A549 (cell line): ENCODE measurements at regions not wholly inside any gene's neighbourhood (a gene's known extent, or its start where the extent isn't known, plus 50 kb on each side); places are given as distances from the start of the nearest gene placed in this dataset.

ENCODE experiments used
- ATAC-seq, 2 experiments: fragments of 200-7000 bp in 1 of 2; fragments of >200 bp in 1 of 2; cut with Nextera tagmentation in 1 of 2; cut with Tn5 transposase in 1 of 2; 3 replicates each; pipeline versions ENCODE4 v1.8.0 to v1.9.1; 2018 to 2020; ENCODE audit warnings: mild to moderate bottlenecking in 1 of 2, moderate library complexity in 1 of 2
- CTCF ChIA-PET: fragments of 300-600 bp; sonication (Branson Sonifier 250); formaldehyde crosslinking; extraction: SDS; loops from one replicate; lab custom pipeline; 2021; ENCODE audit warnings: antibody characterized with exemption, inconsistent platforms; lab: Yijun Ruan, JAX
- POLR2A ChIA-PET: fragments of 350-600 bp; formaldehyde crosslinking; extraction: SDS; loops from one replicate; lab custom pipeline; 2021; ENCODE audit warnings: antibody characterized with exemption, inconsistent platforms; lab: Yijun Ruan, JAX
- DNase-seq, 2 experiments: peaks; one replicate each; pipeline versions ENCODE4 v3.0.0 to v3.0.0-alpha.2; 2011 to 2016; ENCODE audit warnings: low read depth in 1 of 2, low spot score in 1 of 2
- FAIRE-seq: peaks from 2 replicates; lab custom pipeline; 2011; peaks lifted over from hg19 to GRCh38; lab: Jason Lieb, UNC
- H3K27ac ChIP-seq, 2 experiments: fragments of >200 bp; sonication (Bioruptor Twin); formaldehyde crosslinking; 3 replicates each; pipeline ENCODE4 v1.5.1; 2016 to 2017
- H3K4me1 ChIP-seq: fragments of >200 bp; sonication (Bioruptor Twin); formaldehyde crosslinking; 3 replicates; pipeline ENCODE4 v1.6.1; 2016
- H3K4me2 ChIP-seq: fragments of >200 bp; sonication (Bioruptor Twin); formaldehyde crosslinking; 3 replicates; pipeline ENCODE4 v1.6.1; 2016
- H3K4me3 ChIP-seq: fragments of >200 bp; sonication (Bioruptor Twin); formaldehyde crosslinking; 3 replicates; pipeline ENCODE4 v1.5.1; 2016
- H3K9me3 ChIP-seq: fragments of >200 bp; sonication (Bioruptor Twin); formaldehyde crosslinking; 3 replicates; pipeline ENCODE4 v1.6.1; 2016
- ATOH8 ChIP-seq: fragments of 250-450 bp; sonication (Bioruptor Pico); IDR thresholded peaks from 2 replicates; pipeline ENCODE4 v1.5.0; 2020; ENCODE audit warnings: low read depth, mild to moderate bottlenecking, moderate library complexity
- BCL3 ChIP-seq: fragments of >200 bp; sonication (Bioruptor Twin); formaldehyde crosslinking; IDR thresholded peaks from 3 replicates; pipeline ENCODE4 v1.6.1; 2016
- BHLHE40 ChIP-seq: IDR thresholded peaks from 2 replicates; pipeline ENCODE4 v1.6.1; 2012; ENCODE audit warnings: low read depth, low read length, inconsistent platforms
- CTCF ChIP-seq: fragments of >200 bp; sonication (Bioruptor Twin); formaldehyde crosslinking; IDR thresholded peaks from 3 replicates; pipeline ENCODE4 v1.5.1; 2016
- EHF ChIP-seq: fragments of 250-450 bp; sonication (Bioruptor Pico); IDR thresholded peaks from 2 replicates; pipeline ENCODE4 v1.5.0; 2020; ENCODE audit warnings: mild to moderate bottlenecking
- EHMT2 ChIP-seq: fragments of 200-600 bp; sonication (generic); IDR thresholded peaks from 2 replicates; pipeline ENCODE4 v1.6.1; 2016; ENCODE audit warnings: antibody characterized with exemption, low read depth, mild to moderate bottlenecking, moderate library complexity
- ESRRA ChIP-seq: fragments of 150-350 bp; IDR thresholded peaks from 2 replicates; pipeline ENCODE4 v1.6.1; 2014; ENCODE audit warnings: mild to moderate bottlenecking, low read length, borderline replicate concordance
- FOSL2 ChIP-seq, 2 experiments: fragments of 450-650 bp in 1 of 2; fragments of >200 bp in 1 of 2; sonication (Bioruptor Twin) in 1 of 2; formaldehyde crosslinking; IDR thresholded peaks; 2 replicates each; pipeline versions ENCODE4 v1.5.0 to v1.6.1; 2016 to 2020; ENCODE audit warnings: mild to moderate bottlenecking in 1 of 2, moderate library complexity in 1 of 2
- HDAC2 ChIP-seq: fragments of 200-600 bp; sonication (generic); IDR thresholded peaks from 2 replicates; pipeline ENCODE4 v1.6.1; 2016
- HES2 ChIP-seq: fragments of >200 bp; sonication (Bioruptor Twin); formaldehyde crosslinking; IDR thresholded peaks from 2 replicates; pipeline ENCODE4 v1.6.1; 2016
- HEYL ChIP-seq: fragments of 250-450 bp; sonication (Bioruptor Pico); IDR thresholded peaks from 2 replicates; pipeline ENCODE4 v1.8.0; 2021; ENCODE audit warnings: mild to moderate bottlenecking, moderate library complexity
- HOXB13 ChIP-seq: fragments of 250-450 bp; sonication (Bioruptor Pico); IDR thresholded peaks from 2 replicates; pipeline ENCODE4 v1.5.0; 2020; ENCODE audit warnings: low read depth, mild to moderate bottlenecking, moderate library complexity
- HOXB5 ChIP-seq: fragments of 250-450 bp; sonication (Bioruptor Pico); IDR thresholded peaks from 2 replicates; pipeline ENCODE4 v1.5.0; 2020; ENCODE audit warnings: mild to moderate bottlenecking, moderate library complexity
- NFE2L2 ChIP-seq: fragments of 150-350 bp; conservative IDR thresholded peaks from 2 replicates; pipeline ENCODE4 v1.6.1; 2014; ENCODE audit warnings: low read length
- NR3C1 ChIP-seq: fragments of >200 bp; sonication (Bioruptor Twin); formaldehyde crosslinking; IDR thresholded peaks from 3 replicates; pipeline ENCODE4 v1.6.1; 2017
- RAD21 ChIP-seq, 2 experiments: fragments of >200 bp in 1 of 2; sonication (Bioruptor Twin) in 1 of 2; formaldehyde crosslinking in 1 of 2; IDR thresholded peaks in 1 of 2; conservative IDR thresholded peaks in 1 of 2; 2 replicates in 1 of 2; 3 replicates in 1 of 2; pipeline ENCODE4 v1.6.1; 2012 to 2018; ENCODE audit warnings: inconsistent platforms in 1 of 2
- RARB ChIP-seq: fragments of 250-450 bp; sonication (Bioruptor Pico); IDR thresholded peaks from 2 replicates; pipeline ENCODE4 v1.8.0; 2021; ENCODE audit warnings: mild to moderate bottlenecking, moderate library complexity
- RCOR1 ChIP-seq: fragments of 150-350 bp; IDR thresholded peaks from 2 replicates; pipeline ENCODE4 v1.6.1; 2014; ENCODE audit warnings: antibody characterized with exemption, low read length, low read depth
- RNF2 ChIP-seq: fragments of 200-600 bp; sonication (generic); IDR thresholded peaks from 2 replicates; pipeline ENCODE4 v1.6.1; 2016; ENCODE audit warnings: low read depth, mild to moderate bottlenecking, antibody characterized with exemption, moderate library complexity, borderline replicate concordance
- TP53 ChIP-seq: fragments of 250-450 bp; sonication (Bioruptor Pico); IDR thresholded peaks from 2 replicates; pipeline ENCODE4 v1.5.0; 2021; ENCODE audit warnings: mild to moderate bottlenecking, moderate library complexity
- ZC3H11A ChIP-seq: fragments of 450-650 bp; IDR thresholded peaks from 2 replicates; pipeline ENCODE4 v1.6.1; 2014; ENCODE audit warnings: antibody characterized with exemption, mild to moderate bottlenecking
- WGBS: methylation state at CpG from one replicate; pipeline ENCODE4 v1.1.6; 2017; ENCODE audit errors: missing lambda C conversion rate; 5-methylcytosine and 5-hydroxymethylcytosine counted together
- TF ChIP-seq, protein P1 (sequence below): fragments of 450-650 bp; IDR thresholded peaks from 2 replicates; pipeline ENCODE4 v1.6.1; 2014; ENCODE audit warnings: antibody characterized with exemption
- TF ChIP-seq, protein P2 (sequence below): IDR thresholded peaks from 2 replicates; pipeline ENCODE4 v1.6.1; 2012

GRCh38 chr2:88927128-88927527, 235.7 kb downstream of the RPIA start:
- no peak for DNase-seq
- Histone ChIP-seq H3K4me1 (no peaks in the 10 kb centered on the region), H3K4me3 (no peak overlapping the region), H3K9me3 (no peaks in the 10 kb centered on the region), H3K4me2 (no peak overlapping the region), H3K27ac (no peak overlapping the region)
- ChIA-PET CTCF (interaction anchor here (1.9 kb wide), 1 partner anchor 8 kb away, joined by 7 read pairs; no protein-coding TSS in a partner anchor), POLR2A (no interaction called here)
- TF ChIP-seq BCL3 (no peak), RNF2 (no peak), ESRRA (no peak), TP53 (CRISPR knock-in tag) (no peak), BHLHE40 (no peak), NR3C1 (no peak), HOXB5 (CRISPR knock-in tag) (no peak)
- TF ChIP-seq, protein P1, sequence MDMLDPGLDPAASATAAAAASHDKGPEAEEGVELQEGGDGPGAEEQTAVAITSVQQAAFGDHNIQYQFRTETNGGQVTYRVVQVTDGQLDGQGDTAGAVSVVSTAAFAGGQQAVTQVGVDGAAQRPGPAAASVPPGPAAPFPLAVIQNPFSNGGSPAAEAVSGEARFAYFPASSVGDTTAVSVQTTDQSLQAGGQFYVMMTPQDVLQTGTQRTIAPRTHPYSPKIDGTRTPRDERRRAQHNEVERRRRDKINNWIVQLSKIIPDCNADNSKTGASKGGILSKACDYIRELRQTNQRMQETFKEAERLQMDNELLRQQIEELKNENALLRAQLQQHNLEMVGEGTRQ = no peak
- no peak for FAIRE-seq
- no peak for ATAC-seq
- WGBS = 6% methylated on average over 1 of the region's 1 CpG

DNA sequence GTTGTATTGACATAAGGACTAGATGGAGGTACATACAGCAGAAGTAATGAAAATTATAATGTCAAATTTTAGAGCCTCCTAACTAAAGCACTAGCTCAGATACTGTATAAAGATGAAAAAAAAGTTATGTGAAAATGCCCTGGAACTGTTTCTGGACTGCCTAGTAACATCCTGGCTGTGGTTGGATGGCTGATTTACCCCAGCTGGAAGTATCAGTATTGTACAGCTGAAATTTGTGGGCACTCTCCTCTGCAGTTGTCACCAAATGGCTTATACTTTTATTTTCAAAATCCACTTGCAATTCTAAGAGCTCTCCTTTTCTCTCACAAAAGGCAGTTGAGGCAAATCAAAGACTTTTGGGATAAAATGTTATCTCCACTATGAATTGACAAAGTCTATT, 239.2 kb downstream of the RPIA start:
- FAIRE-seq = no peak
- Histone ChIP-seq H3K9me3 (no peaks in the 10 kb centered on the region), H3K4me2 (no peak overlapping the region), H3K27ac (no peak overlapping the region), H3K4me3 (no peak overlapping the region), H3K4me1 (no peaks in the 10 kb centered on the region)
- ChIA-PET CTCF (interaction anchor here (1.7 to 1.8 kb wide), 2 partner anchors 27 to 50 kb away, joined by 4 to 7 read pairs; no protein-coding TSS in a partner anchor), POLR2A (no interaction called here)
- no peak for DNase-seq
- TF ChIP-seq EHMT2 (no peak), NR3C1 (no peak), CTCF (no peak), EHF (CRISPR knock-in tag) (no peak), HES2 (no peak), NFE2L2 (no peak), RAD21 (conservative IDR thresholded peaks at IDR 0.05 in 1 of 2, IDR thresholded peaks at IDR 0.05 in 1 of 2) (no peak), FOSL2 (IDR thresholded peaks at IDR 0.05) (no peak), FOSL2 (CRISPR knock-in tag; IDR thresholded peaks at IDR 0.05) (no peak), HDAC2 (no peak), HEYL (CRISPR knock-in tag) (no peak), ZC3H11A (no peak), ATOH8 (CRISPR knock-in tag) (no peak), RARB (CRISPR knock-in tag) (no peak), RCOR1 (no peak), HOXB13 (no peak), RNF2 (no peak)
- TF ChIP-seq, protein P2, sequence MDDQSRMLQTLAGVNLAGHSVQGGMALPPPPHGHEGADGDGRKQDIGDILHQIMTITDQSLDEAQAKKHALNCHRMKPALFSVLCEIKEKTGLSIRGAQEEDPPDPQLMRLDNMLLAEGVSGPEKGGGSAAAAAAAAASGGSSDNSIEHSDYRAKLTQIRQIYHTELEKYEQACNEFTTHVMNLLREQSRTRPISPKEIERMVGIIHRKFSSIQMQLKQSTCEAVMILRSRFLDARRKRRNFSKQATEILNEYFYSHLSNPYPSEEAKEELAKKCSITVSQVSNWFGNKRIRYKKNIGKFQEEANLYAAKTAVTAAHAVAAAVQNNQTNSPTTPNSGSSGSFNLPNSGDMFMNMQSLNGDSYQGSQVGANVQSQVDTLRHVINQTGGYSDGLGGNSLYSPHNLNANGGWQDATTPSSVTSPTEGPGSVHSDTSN = no peak
- no peak for ATAC-seq
